Liver (tissue), 8 donors: ENCODE measurements at regions not wholly inside any gene's neighbourhood (a gene's known extent, or its start where the extent isn't known, plus 50 kb on each side); places are given as distances from the start of the nearest gene placed in this dataset.

Experiments used
- DNase-seq: peaks from one replicate; pipeline ENCODE4 v3.0.0-alpha.2; 2017; ENCODE audit warnings: low spot score
- H3K27ac ChIP-seq, 2 donors: one replicate each; pipeline ENCODE4 v1.7.0; 2013; ENCODE audit warnings: inconsistent platforms in 2 of 2, low read length in 2 of 2, control low read depth in 1 of 2, low read depth in 1 of 2, mild to moderate bottlenecking in 1 of 2
- H3K27me3 ChIP-seq, 4 donors: one replicate each; pipeline versions ENCODE4 v1.6.1 to v1.7.0; 2013; ENCODE audit warnings: low read length in 3 of 4, inconsistent platforms in 1 of 4, mild to moderate bottlenecking in 1 of 4, moderate library complexity in 1 of 4; ENCODE audit not compliant: control insufficient read depth in 4 of 4, insufficient read depth in 4 of 4
- H3K36me3 ChIP-seq, 4 donors: one replicate each; pipeline versions ENCODE4 v1.6.1 to v1.7.0; 2013; ENCODE audit warnings: low read length in 3 of 4, mild to moderate bottlenecking in 3 of 4, low read depth in 1 of 4, moderate library complexity in 1 of 4; ENCODE audit not compliant: control insufficient read depth in 4 of 4, insufficient read depth in 3 of 4
- H3K4me1 ChIP-seq, 4 donors: one replicate each; pipeline versions ENCODE4 v1.6.1 to v1.7.0; 2013; ENCODE audit warnings: low read length in 3 of 4, mild to moderate bottlenecking in 3 of 4, moderate library complexity in 1 of 4; ENCODE audit not compliant: control insufficient read depth in 4 of 4, insufficient read depth in 4 of 4
- H3K4me3 ChIP-seq, 3 donors: one replicate each; pipeline versions ENCODE4 v1.6.1 to v1.7.0; 2013; ENCODE audit warnings: low read length in 3 of 3, control low read depth in 1 of 3, low read depth in 1 of 3, mild to moderate bottlenecking in 1 of 3
- H3K9ac ChIP-seq, 2 donors: one replicate each; pipeline ENCODE4 v1.7.0; 2013; ENCODE audit warnings: low read length in 2 of 2, mild to moderate bottlenecking in 2 of 2, moderate library complexity in 2 of 2, control low read depth in 1 of 2, low read depth in 1 of 2
- H3K9me3 ChIP-seq, 4 donors: one replicate each; pipeline versions ENCODE4 v1.6.1 to v1.7.0; 2013; ENCODE audit warnings: low read length in 3 of 4; ENCODE audit not compliant: control insufficient read depth in 4 of 4
- CTCF ChIP-seq: fragments of 150-350 bp; IDR thresholded peaks from 2 replicates; pipeline ENCODE4 v1.5.1; 2017; ENCODE audit warnings: improper control_type of control experiment, low read depth, low read length; ENCODE audit not compliant: missing input control
- EGR1 ChIP-seq, 2 donors: IDR thresholded peaks; 2 replicates each; pipeline ENCODE4 v1.6.1; 2016 to 2018; ENCODE audit warnings: antibody characterized with exemption in 2 of 2, low read depth in 2 of 2
- FOXA1 ChIP-seq: IDR thresholded peaks from 2 replicates; pipeline ENCODE4 v1.6.1; 2016; ENCODE audit warnings: antibody characterized with exemption
- FOXA2 ChIP-seq: IDR thresholded peaks from 2 replicates; pipeline ENCODE4 v1.6.1; 2016; ENCODE audit warnings: antibody characterized with exemption
- GABPA ChIP-seq, 2 donors: IDR thresholded peaks in 1 of 2; conservative IDR thresholded peaks in 1 of 2; 2 replicates each; pipeline ENCODE4 v1.6.1; 2016; ENCODE audit warnings: antibody characterized with exemption in 2 of 2, mild to moderate bottlenecking in 1 of 2, moderate library complexity in 1 of 2
- HNF4A ChIP-seq, 2 donors: conservative IDR thresholded peaks; 2 replicates each; pipeline ENCODE4 v1.6.1; 2016; ENCODE audit warnings: antibody characterized with exemption in 2 of 2, mild to moderate bottlenecking in 2 of 2
- HNF4G ChIP-seq: IDR thresholded peaks from 2 replicates; pipeline ENCODE4 v1.6.1; 2016; ENCODE audit warnings: antibody characterized with exemption
- MAX ChIP-seq: IDR thresholded peaks from 2 replicates; pipeline ENCODE4 v1.6.1; 2016; ENCODE audit warnings: antibody characterized with exemption
- NR2F2 ChIP-seq: IDR thresholded peaks from 2 replicates; pipeline ENCODE4 v1.6.1; 2016; ENCODE audit warnings: antibody characterized with exemption
- RAD21 ChIP-seq, 2 donors: IDR thresholded peaks; 2 replicates each; pipeline ENCODE4 v1.6.1; 2016; ENCODE audit warnings: antibody characterized with exemption in 2 of 2, mild to moderate bottlenecking in 2 of 2
- RXRA ChIP-seq, 2 donors: IDR thresholded peaks; 2 replicates each; pipeline ENCODE4 v1.6.1; 2017 to 2018; ENCODE audit warnings: antibody characterized with exemption in 2 of 2, mild to moderate bottlenecking in 1 of 2
- YY1 ChIP-seq: IDR thresholded peaks from 2 replicates; pipeline ENCODE4 v1.6.1; 2016; ENCODE audit warnings: antibody characterized with exemption, mild to moderate bottlenecking
- ZBTB33 ChIP-seq: IDR thresholded peaks from 2 replicates; pipeline ENCODE4 v1.6.1; 2016; ENCODE audit warnings: antibody characterized with exemption
- WGBS: extraction: QIAGEN DNeasy Blood & Tissue Kit; methylation state at CpG from one replicate; pipeline ENCODE4 v1.1.7; 2013; 5-methylcytosine and 5-hydroxymethylcytosine counted together
- TF ChIP-seq, protein P1 (sequence below): IDR thresholded peaks from 2 replicates; pipeline ENCODE4 v1.6.1; 2016; ENCODE audit warnings: antibody characterized with exemption
- donor health status: healthy.
- donor health status: healthy.
- donor health status: healthy.
- donor health status: healthy.
- donor health status: healthy.

DNA sequence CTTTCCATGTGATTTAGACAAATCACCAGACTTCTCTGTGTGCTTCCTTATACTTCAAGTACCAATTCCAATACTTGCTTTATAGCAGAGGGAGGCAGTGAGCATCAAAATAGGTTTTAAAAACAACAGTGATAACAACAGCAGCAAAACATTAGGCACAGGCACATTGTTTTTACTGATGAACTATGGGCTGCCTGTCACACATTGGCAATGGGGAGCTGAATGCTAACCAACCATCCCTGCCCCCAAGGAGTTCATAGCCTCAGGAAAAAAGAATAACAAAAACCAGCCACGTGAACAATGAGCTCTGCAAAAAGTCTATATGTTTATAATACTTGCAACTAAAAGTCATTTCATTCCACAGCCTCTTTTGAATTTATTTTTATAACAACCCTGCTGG lies 287.9 kb upstream of the TRIB2 start:
- Histone ChIP-seq H3K4me1 (no peaks in the 10 kb centered on the region), H3K36me3 (no peaks in the 10 kb centered on the region), H3K27ac (no peak overlapping the region), H3K9me3 (no peaks in the 10 kb centered on the region), H3K9ac (no peak overlapping the region), H3K27me3 (no peaks in the 10 kb centered on the region), H3K4me3 (no peak overlapping the region)
- WGBS, result 72% methylated on average over 1 of the region's 1 CpG
- TF ChIP-seq ZBTB33, result no peak
- no peak for TF ChIP-seq RXRA (IDR thresholded peaks at IDR 0.05)
- TF ChIP-seq MAX, result no peak
- TF ChIP-seq FOXA1, result no peak
- no peak for DNase-seq

GRCh38 chr2:12429779-12430406 lies 286.8 kb upstream of the TRIB2 start:
- H3K4me3 ChIP-seq, result no peak overlapping the region
- no peak for TF ChIP-seq HNF4A (conservative IDR thresholded peaks at IDR 0.05)
- TF ChIP-seq RXRA (IDR thresholded peaks at IDR 0.05), result no peak
- H3K27ac ChIP-seq, result no peak overlapping the region
- no peaks in the 10 kb centered on the region for H3K27me3 ChIP-seq
- no peak for DNase-seq
- no peak overlapping the region for H3K9ac ChIP-seq
- H3K4me1 ChIP-seq, result no peaks in the 10 kb centered on the region
- WGBS, result 84% methylated on average over 4 of the region's 4 CpGs
- no peaks in the 10 kb centered on the region for H3K36me3 ChIP-seq
- no peaks in the 10 kb centered on the region for H3K9me3 ChIP-seq

DNA sequence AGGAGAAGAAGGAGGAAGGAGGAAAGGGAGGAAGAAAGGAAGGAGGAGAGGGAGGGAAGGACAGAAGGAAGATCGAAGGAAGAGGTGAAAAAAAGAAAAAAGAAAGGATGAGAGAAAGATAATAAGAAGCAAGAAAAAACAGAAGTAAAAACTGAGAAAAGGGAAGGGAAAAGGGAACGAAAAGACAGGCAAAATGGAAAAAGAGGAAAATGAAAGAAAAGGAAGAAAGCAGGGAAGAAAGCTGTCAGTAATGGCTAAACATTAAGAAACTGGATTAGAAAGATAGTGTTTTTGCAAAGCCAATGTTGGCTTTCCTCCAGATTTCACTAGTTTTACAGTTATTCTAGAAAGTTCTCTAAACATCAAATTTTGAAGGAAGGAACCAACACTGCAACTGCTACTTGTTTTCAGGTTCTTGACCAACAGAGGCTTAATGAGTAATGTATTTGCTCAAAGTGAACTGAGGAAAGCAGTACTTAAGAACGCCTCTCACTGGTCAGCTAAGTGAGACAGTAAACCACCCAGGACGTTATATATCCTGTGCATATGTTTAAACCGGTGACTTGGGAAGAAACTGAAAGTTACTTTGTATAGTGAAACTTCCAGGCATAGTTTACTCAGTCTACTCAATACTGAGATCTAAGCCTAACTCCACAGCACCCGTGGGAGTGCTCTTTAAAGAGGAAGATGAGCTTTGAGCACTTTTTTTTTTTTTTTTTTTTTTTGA lies 286.2 kb upstream of the TRIB2 start:
- Histone ChIP-seq H3K36me3 (no peaks in the 10 kb centered on the region), H3K27me3 (no peaks in the 10 kb centered on the region), H3K9ac (no peak overlapping the region), H3K9me3 (no peaks in the 10 kb centered on the region), H3K4me3 (no peak overlapping the region), H3K27ac (no peak overlapping the region), H3K4me1 (no peaks in the 10 kb centered on the region)
- WGBS, result 56% methylated on average over 6 of the region's 6 CpGs
- TF ChIP-seq, protein P1, sequence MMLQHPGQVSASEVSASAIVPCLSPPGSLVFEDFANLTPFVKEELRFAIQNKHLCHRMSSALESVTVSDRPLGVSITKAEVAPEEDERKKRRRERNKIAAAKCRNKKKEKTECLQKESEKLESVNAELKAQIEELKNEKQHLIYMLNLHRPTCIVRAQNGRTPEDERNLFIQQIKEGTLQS, result no peak
- TF ChIP-seq YY1 (no peak), RXRA (IDR thresholded peaks at IDR 0.05) (no peak)
- no peak for DNase-seq

- H3K36me3 ChIP-seq, result no peaks in the 10 kb centered on the region
- 95% methylated on average over 2 of the region's 2 CpGs for WGBS
- TF ChIP-seq HNF4A (conservative IDR thresholded peaks at IDR 0.05) (no peak), EGR1 (IDR thresholded peaks at IDR 0.05; ENCODE audit: low read depth in 2 of 2) (no peak), RAD21 (IDR thresholded peaks at IDR 0.05) (no peak), GABPA (IDR thresholded peaks at IDR 0.05 in 1 of 2, conservative IDR thresholded peaks at IDR 0.05 in 1 of 2) (no peak), HNF4G (no peak), RXRA (IDR thresholded peaks at IDR 0.05) (no peak), NR2F2 (no peak), FOXA2 (no peak), CTCF (no peak), YY1 (no peak)
- TF ChIP-seq, protein P1, result no peak
Observed at GRCh38 chr2:12432985-12433625, 283.6 kb upstream of the TRIB2 start.

More at GRCh38 chr2:12432985-12433625, 283.6 kb upstream of the TRIB2 start:
- Histone ChIP-seq H3K27me3 (no peaks in the 10 kb centered on the region), H3K9ac (no peak overlapping the region), H3K27ac (no peak overlapping the region), H3K4me3 (no peak overlapping the region), H3K4me1 (no peaks in the 10 kb centered on the region), H3K9me3 (no peaks in the 10 kb centered on the region)
- DNase-seq, result no peak
